Gastroesophageal sphincter (tissue), 4 donors: ENCODE measurements at regions not wholly inside any gene's neighbourhood (a gene's known extent, or its start where the extent isn't known, plus 50 kb on each side); places are given as distances from the start of the nearest gene placed in this dataset.

Experiments used
- ATAC-seq: fragments of 150-250 bp; one replicate; pipeline ENCODE4 v1.9.1; 2016; ENCODE audit warnings: mild to moderate bottlenecking, moderate library complexity
- H3K27ac ChIP-seq, 4 donors: fragments of 200-600 bp; sonication (generic) in 3 of 4; 1 replicate in 3 of 4; 2 replicates in 1 of 4; pipeline ENCODE4 v1.5.1; 2016 to 2019
- H3K27me3 ChIP-seq: fragments of 200-600 bp; sonication (generic); one replicate; pipeline ENCODE4 v1.5.1; 2019
- H3K36me3 ChIP-seq, 2 donors: fragments of 200-600 bp; sonication (generic); one replicate each; pipeline ENCODE4 v1.5.1; 2019; ENCODE audit warnings: control low read depth in 1 of 2
- H3K4me1 ChIP-seq, 3 donors: fragments of 200-600 bp; sonication (generic); 1 replicate in 2 of 3; 2 replicates in 1 of 3; pipeline ENCODE4 v1.5.1; 2016 to 2019; ENCODE audit warnings: control low read depth in 2 of 3
- H3K4me3 ChIP-seq, 2 donors: fragments of 200-600 bp; sonication (generic); one replicate each; pipeline ENCODE4 v1.5.1; 2019; ENCODE audit warnings: mild to moderate bottlenecking in 1 of 2, moderate library complexity in 1 of 2
- H3K9me3 ChIP-seq, 3 donors: fragments of 200-600 bp; sonication (generic); one replicate each; pipeline ENCODE4 v1.5.1; 2017 to 2019; ENCODE audit warnings: control low read depth in 2 of 3
- CTCF ChIP-seq, 4 experiments: fragments of 200-600 bp in 2 of 4; fragments of 450-650 bp in 2 of 4; sonication (generic) in 1 of 4; IDR thresholded peaks; one replicate each; pipeline ENCODE4 v1.5.1; 2017 to 2019; ENCODE audit warnings: antibody characterized with exemption in 4 of 4, mild to moderate bottlenecking in 2 of 4, moderate library complexity in 2 of 4
- EP300 ChIP-seq: sonication (generic); formaldehyde crosslinking; IDR thresholded peaks from one replicate; pipeline ENCODE4 v1.6.1; 2017; ENCODE audit warnings: antibody characterized with exemption, mild to moderate bottlenecking
- POLR2A ChIP-seq, 2 donors: fragments of 450-650 bp; IDR thresholded peaks; one replicate each; pipeline ENCODE4 v1.6.1; 2017; ENCODE audit warnings: antibody characterized with exemption in 2 of 2, mild to moderate bottlenecking in 2 of 2, moderate library complexity in 1 of 2
- POLR2AphosphoS5 ChIP-seq: sonication (generic); formaldehyde crosslinking; IDR thresholded peaks from one replicate; pipeline ENCODE4 v1.6.1; 2017; ENCODE audit warnings: antibody characterized with exemption
- WGBS, 2 donors: methylation state at CpG; one replicate each; pipeline ENCODE4 v1.1.5; 2018; ENCODE audit warnings: low coverage in 1 of 2; 5-methylcytosine and 5-hydroxymethylcytosine counted together

GRCh38 chr11:59273373-59273841, 60.7 kb upstream of the MPEG1 start:
- Histone ChIP-seq H3K9me3 (peaks cover 0 to 6% (median 0%) of the 10 kb centered on the region in 3 donors), H3K4me1 (no peaks in the 10 kb centered on the region), H3K4me3 (no peak overlapping the region), H3K36me3 (no peaks in the 10 kb centered on the region), H3K27me3 (no peaks in the 10 kb centered on the region), H3K27ac (no peak overlapping the region)
- TF ChIP-seq POLR2AphosphoS5 (no peak), EP300 (no peak), CTCF (IDR thresholded peaks at IDR 0.05) (no peak), POLR2A (IDR thresholded peaks at IDR 0.05) (no peak)
- no peak for ATAC-seq
- WGBS, 2 donors, result 46% methylated on average over 2 of the region's 3 CpGs; no CpG with 5 or more reads in 1 of the 2 donors

GRCh38 chr11:59272771-59273372, 60.1 kb upstream of the MPEG1 start:
- Histone ChIP-seq H3K4me3 (no peak overlapping the region), H3K27me3 (no peaks in the 10 kb centered on the region), H3K36me3 (no peaks in the 10 kb centered on the region), H3K27ac (no peak overlapping the region), H3K9me3 (peaks cover 0 to 6% (median 0%) of the 10 kb centered on the region in 3 donors), H3K4me1 (no peaks in the 10 kb centered on the region)
- TF ChIP-seq EP300, result no peak
- no peak for TF ChIP-seq CTCF (IDR thresholded peaks at IDR 0.05)
- TF ChIP-seq POLR2AphosphoS5, result no peak
- TF ChIP-seq POLR2A (IDR thresholded peaks at IDR 0.05), result no peak
- no peak for ATAC-seq
- 79 to 86% methylated on average over 3 of the region's 6 CpGs for WGBS, 2 donors

- Histone ChIP-seq H3K36me3 (no peaks in the 10 kb centered on the region), H3K27ac (no peak overlapping the region), H3K9me3 (no peaks in the 10 kb centered on the region), H3K4me3 (no peak overlapping the region), H3K4me1 (no peaks in the 10 kb centered on the region), H3K27me3 (no peaks in the 10 kb centered on the region)
- ATAC-seq, result no peak
- WGBS, 2 donors, result 75% methylated on average over 4 of the region's 4 CpGs; no CpG with 5 or more reads in 1 of the 2 donors
- no peak for TF ChIP-seq EP300
- no peak for TF ChIP-seq POLR2A (IDR thresholded peaks at IDR 0.05)
- TF ChIP-seq POLR2AphosphoS5, result no peak
- TF ChIP-seq CTCF (IDR thresholded peaks at IDR 0.05), result no peak
Measured at GRCh38 chr11:59271811-59272327, 59.1 kb upstream of the MPEG1 start.

GRCh38 chr11:59271247-59271755, 58.6 kb upstream of the MPEG1 start:
- Histone ChIP-seq H3K36me3 (no peaks in the 10 kb centered on the region), H3K4me1 (no peaks in the 10 kb centered on the region), H3K27ac (no peak overlapping the region), H3K27me3 (no peaks in the 10 kb centered on the region), H3K9me3 (no peaks in the 10 kb centered on the region), H3K4me3 (no peak overlapping the region)
- no peak for ATAC-seq
- 69 to 87% methylated on average over 3 to 4 of the region's 4 CpGs for WGBS, 2 donors
- TF ChIP-seq POLR2A (IDR thresholded peaks at IDR 0.05) (no peak), EP300 (no peak), POLR2AphosphoS5 (no peak), CTCF (IDR thresholded peaks at IDR 0.05) (no peak)
